ENCODE measurements at regions not wholly inside any gene's neighbourhood (a gene's known extent, or its start where the extent isn't known, plus 50 kb on each side); places are given as distances from the start of the nearest gene placed in this dataset.

- TF ChIP-seq, protein P1, sequence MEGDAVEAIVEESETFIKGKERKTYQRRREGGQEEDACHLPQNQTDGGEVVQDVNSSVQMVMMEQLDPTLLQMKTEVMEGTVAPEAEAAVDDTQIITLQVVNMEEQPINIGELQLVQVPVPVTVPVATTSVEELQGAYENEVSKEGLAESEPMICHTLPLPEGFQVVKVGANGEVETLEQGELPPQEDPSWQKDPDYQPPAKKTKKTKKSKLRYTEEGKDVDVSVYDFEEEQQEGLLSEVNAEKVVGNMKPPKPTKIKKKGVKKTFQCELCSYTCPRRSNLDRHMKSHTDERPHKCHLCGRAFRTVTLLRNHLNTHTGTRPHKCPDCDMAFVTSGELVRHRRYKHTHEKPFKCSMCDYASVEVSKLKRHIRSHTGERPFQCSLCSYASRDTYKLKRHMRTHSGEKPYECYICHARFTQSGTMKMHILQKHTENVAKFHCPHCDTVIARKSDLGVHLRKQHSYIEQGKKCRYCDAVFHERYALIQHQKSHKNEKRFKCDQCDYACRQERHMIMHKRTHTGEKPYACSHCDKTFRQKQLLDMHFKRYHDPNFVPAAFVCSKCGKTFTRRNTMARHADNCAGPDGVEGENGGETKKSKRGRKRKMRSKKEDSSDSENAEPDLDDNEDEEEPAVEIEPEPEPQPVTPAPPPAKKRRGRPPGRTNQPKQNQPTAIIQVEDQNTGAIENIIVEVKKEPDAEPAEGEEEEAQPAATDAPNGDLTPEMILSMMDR (IDR thresholded peaks at IDR 0.05; ENCODE audit: unreplicated experiment), result no peak
- peaks cover 90% of the 10 kb centered on the region for H3K27me3 Mint-ChIP-seq (ENCODE audit: insufficient read depth, unreplicated experiment)
- DNase-seq (ENCODE audit: unreplicated experiment), result no peak
- CTCF ChIA-PET, result interaction anchor here (1.1 kb wide), 1 partner anchor 13 kb away, joined by 4 read pairs; no protein-coding TSS in a partner anchor
- BruUV-seq (replicated peaks), result no TSS peak
- H3K9me3 Mint-ChIP-seq (ENCODE audit: unreplicated experiment), result no peaks in the 10 kb centered on the region
- H3K36me3 Mint-ChIP-seq (ENCODE audit: insufficient read depth, unreplicated experiment), result no peaks in the 10 kb centered on the region
- no peak overlapping the region for H3K4me3 Mint-ChIP-seq (ENCODE audit: unreplicated experiment)
- H3K4me1 Mint-ChIP-seq (ENCODE audit: insufficient read depth, unreplicated experiment), result no peaks in the 10 kb centered on the region
- POLR2A ChIA-PET, result interaction anchor here (0.6 kb wide), 1 partner anchor 190 kb away, joined by 4 read pairs; no protein-coding TSS in a partner anchor
- H3K27ac Mint-ChIP-seq (ENCODE audit: low read depth, unreplicated experiment), result no peak overlapping the region
- intact Hi-C loops (cut with micrococcal nuclease), result no loop called here
These were observed 363.6 kb upstream of the GOLIM4 start for GRCh38 chr3:168459226-168459784.

- DNase-seq (ENCODE audit: unreplicated experiment), result no peak
- H3K4me1 Mint-ChIP-seq (ENCODE audit: insufficient read depth, unreplicated experiment), result no peaks in the 10 kb centered on the region
- H3K9me3 Mint-ChIP-seq (ENCODE audit: unreplicated experiment), result no peaks in the 10 kb centered on the region
- intact Hi-C loops (cut with micrococcal nuclease), result no loop called here
- no peaks in the 10 kb centered on the region for H3K36me3 Mint-ChIP-seq (ENCODE audit: insufficient read depth, unreplicated experiment)
- peaks cover 79% of the 10 kb centered on the region for H3K27me3 Mint-ChIP-seq (ENCODE audit: insufficient read depth, unreplicated experiment)
- CTCF ChIA-PET, result no interaction called here
- POLR2A ChIA-PET, result no interaction called here
- no peak overlapping the region for H3K4me3 Mint-ChIP-seq (ENCODE audit: unreplicated experiment)
- no TSS peak for BruUV-seq (replicated peaks)
- H3K27ac Mint-ChIP-seq (ENCODE audit: low read depth, unreplicated experiment), result no peak overlapping the region
- TF ChIP-seq, protein P1 (IDR thresholded peaks at IDR 0.05; ENCODE audit: unreplicated experiment), result no peak
These were observed 362.3 kb upstream of the GOLIM4 start for GRCh38 chr3:168457954-168458539.

DNA sequence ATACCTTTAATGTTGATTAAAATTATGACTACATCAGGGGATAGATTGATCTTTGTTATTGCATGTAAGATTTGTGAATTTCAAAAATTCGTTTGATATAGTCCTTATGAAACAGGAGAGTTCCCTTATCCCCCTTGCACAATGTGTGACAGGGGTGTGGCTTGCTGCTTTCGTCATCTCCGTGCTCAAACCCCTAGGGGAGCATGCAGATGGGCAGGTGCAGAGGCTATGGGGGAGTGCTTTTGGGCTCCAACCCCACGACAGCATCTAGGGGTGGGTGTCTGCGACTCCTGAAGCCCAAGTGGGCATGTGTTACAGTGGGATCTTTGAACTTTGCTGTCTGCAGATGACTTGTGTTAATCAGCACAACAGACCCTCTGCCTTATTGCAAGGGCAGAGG lies 360.1 kb upstream of the GOLIM4 start:
- no peak for DNase-seq (ENCODE audit: unreplicated experiment)
- ChIA-PET POLR2A (no interaction called here), CTCF (no interaction called here)
- no peaks in the 10 kb centered on the region for H3K36me3 Mint-ChIP-seq (ENCODE audit: insufficient read depth, unreplicated experiment)
- no peaks in the 10 kb centered on the region for H3K9me3 Mint-ChIP-seq (ENCODE audit: unreplicated experiment)
- intact Hi-C loops (cut with micrococcal nuclease), result no loop called here
- no peaks in the 10 kb centered on the region for H3K4me1 Mint-ChIP-seq (ENCODE audit: insufficient read depth, unreplicated experiment)
- TF ChIP-seq, protein P1 (IDR thresholded peaks at IDR 0.05; ENCODE audit: unreplicated experiment), result no peak
- no TSS peak for BruUV-seq (replicated peaks)
- H3K27ac Mint-ChIP-seq (ENCODE audit: low read depth, unreplicated experiment), result no peak overlapping the region
- H3K27me3 Mint-ChIP-seq (ENCODE audit: insufficient read depth, unreplicated experiment), result peaks cover 76% of the 10 kb centered on the region
- no peak overlapping the region for H3K4me3 Mint-ChIP-seq (ENCODE audit: unreplicated experiment)

- POLR2A ChIA-PET, result no interaction called here
- BruUV-seq (replicated peaks), result no TSS peak
- Mint-ChIP-seq H3K9me3 (ENCODE audit: unreplicated experiment) (no peaks in the 10 kb centered on the region), H3K4me1 (ENCODE audit: insufficient read depth, unreplicated experiment) (no peaks in the 10 kb centered on the region), H3K27ac (ENCODE audit: low read depth, unreplicated experiment) (no peak overlapping the region), H3K4me3 (ENCODE audit: unreplicated experiment) (no peak overlapping the region), H3K27me3 (ENCODE audit: insufficient read depth, unreplicated experiment) (peaks cover 64% of the 10 kb centered on the region), H3K36me3 (ENCODE audit: insufficient read depth, unreplicated experiment) (no peaks in the 10 kb centered on the region)
- intact Hi-C loops (cut with micrococcal nuclease), result no loop called here
- CTCF ChIA-PET, result interaction anchor here (0.8 kb wide), 1 partner anchor 406 kb away, joined by 3 read pairs; no protein-coding TSS in a partner anchor
- TF ChIP-seq, protein P1 (IDR thresholded peaks at IDR 0.05; ENCODE audit: unreplicated experiment), result no peak
- no peak for DNase-seq (ENCODE audit: unreplicated experiment)
These were observed 357.9 kb upstream of the GOLIM4 start for GRCh38 chr3:168453623-168454022.
